Endothelial cell of umbilical vein (primary cell): ENCODE measurements at regions not wholly inside any gene's neighbourhood (a gene's known extent, or its start where the extent isn't known, plus 50 kb on each side); places are given as distances from the start of the nearest gene placed in this dataset.

Source experiments
- CTCF ChIP-seq, 2 donors: IDR thresholded peaks; 1 replicate in 1 of 2; 2 replicates in 1 of 2; pipeline ENCODE4 v1.5.1; 2011; ENCODE audit warnings: low read length in 2 of 2, mild to moderate bottlenecking in 2 of 2, moderate library complexity in 2 of 2, control low read depth in 1 of 2, inconsistent platforms in 1 of 2, low read depth in 1 of 2; ENCODE audit not compliant: insufficient read depth in 1 of 2; ENCODE audit errors: extremely low read depth in 1 of 2
- EZH2 ChIP-seq: IDR thresholded peaks from 2 replicates; pipeline ENCODE4 v1.6.1; 2012; ENCODE audit warnings: borderline replicate concordance, low read depth, mild to moderate bottlenecking, moderate library complexity, low read length, inconsistent platforms; ENCODE audit not compliant: severe bottlenecking
- FOS ChIP-seq: IDR thresholded peaks from 2 replicates; pipeline ENCODE4 v1.6.1; 2011; ENCODE audit warnings: mild to moderate bottlenecking, low read length, moderate library complexity, borderline replicate concordance; ENCODE audit not compliant: insufficient read depth
- JUN ChIP-seq: IDR thresholded peaks from 2 replicates; pipeline ENCODE4 v1.6.1; 2011; ENCODE audit warnings: borderline replicate concordance, low read depth; ENCODE audit not compliant: insufficient read length, insufficient read depth
- POLR2A ChIP-seq: IDR thresholded peaks from 2 replicates; pipeline ENCODE4 v1.6.1; 2012; ENCODE audit warnings: low read depth, mild to moderate bottlenecking, control low read depth, low read length
- POLR2AphosphoS5 ChIP-seq: IDR thresholded peaks from 2 replicates; pipeline ENCODE4 v1.6.1; 2012; ENCODE audit warnings: low read depth, mild to moderate bottlenecking, control low read depth, low read length, moderate library complexity; ENCODE audit not compliant: insufficient read depth

GRCh38 chr20:55406891-55407290, 598.4 kb downstream of the CBLN4 start:
- TF ChIP-seq CTCF (IDR thresholded peaks at IDR 0.05; ENCODE audit: extremely low read depth in 1 of 2, insufficient read depth in 1 of 2, low read depth in 1 of 2, low read length in 2 of 2): no peak
- TF ChIP-seq JUN: no peak
- TF ChIP-seq POLR2AphosphoS5: no peak
- TF ChIP-seq EZH2: no peak
- no peak for TF ChIP-seq POLR2A
- no peak for TF ChIP-seq FOS
